ENCODE measurements at regions not wholly inside any gene's neighbourhood (a gene's known extent, or its start where the extent isn't known, plus 50 kb on each side); places are given as distances from the start of the nearest gene placed in this dataset.

DNA sequence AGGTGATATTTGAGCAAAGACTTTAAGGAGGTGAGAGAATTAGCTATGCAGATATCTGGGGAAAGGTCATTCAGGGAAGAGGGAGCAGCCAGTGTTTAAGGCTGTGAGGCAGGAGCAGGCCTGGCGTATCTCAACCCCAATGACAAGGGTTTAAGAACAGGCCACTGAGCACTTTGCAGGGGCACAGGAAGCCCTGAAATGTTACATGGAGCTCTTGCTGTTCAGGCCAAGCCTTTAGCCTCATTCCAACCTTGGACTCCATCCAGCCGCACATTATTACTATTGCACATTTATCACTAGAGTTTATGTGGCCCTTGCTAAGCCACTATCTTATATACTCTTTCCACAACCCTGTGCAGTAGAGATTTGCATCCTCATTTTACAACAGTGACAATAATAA lies 114.0 kb downstream of the EFNB1 start:
- DNase-seq, result no peak

DNA sequence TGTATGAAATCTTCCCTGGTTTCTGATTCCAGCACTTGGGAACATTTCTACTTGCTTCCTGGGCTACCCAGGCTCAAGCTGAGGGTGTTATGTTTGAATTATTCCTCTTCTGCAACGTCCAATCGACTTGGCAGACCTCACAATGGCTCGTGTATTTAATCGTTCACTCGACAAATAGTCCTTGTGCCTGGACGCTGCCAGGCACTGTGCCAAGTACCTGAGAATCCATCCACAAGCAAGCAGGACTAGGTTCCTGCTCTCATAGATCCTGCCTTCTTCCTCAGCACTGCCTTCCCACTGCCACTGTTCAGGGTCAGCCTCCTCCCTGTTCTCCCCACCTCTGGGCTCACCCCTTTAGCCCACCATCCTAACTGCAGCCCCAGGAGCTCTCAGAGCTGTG lies 113.3 kb downstream of the EFNB1 start:
- no peak for DNase-seq

DNA sequence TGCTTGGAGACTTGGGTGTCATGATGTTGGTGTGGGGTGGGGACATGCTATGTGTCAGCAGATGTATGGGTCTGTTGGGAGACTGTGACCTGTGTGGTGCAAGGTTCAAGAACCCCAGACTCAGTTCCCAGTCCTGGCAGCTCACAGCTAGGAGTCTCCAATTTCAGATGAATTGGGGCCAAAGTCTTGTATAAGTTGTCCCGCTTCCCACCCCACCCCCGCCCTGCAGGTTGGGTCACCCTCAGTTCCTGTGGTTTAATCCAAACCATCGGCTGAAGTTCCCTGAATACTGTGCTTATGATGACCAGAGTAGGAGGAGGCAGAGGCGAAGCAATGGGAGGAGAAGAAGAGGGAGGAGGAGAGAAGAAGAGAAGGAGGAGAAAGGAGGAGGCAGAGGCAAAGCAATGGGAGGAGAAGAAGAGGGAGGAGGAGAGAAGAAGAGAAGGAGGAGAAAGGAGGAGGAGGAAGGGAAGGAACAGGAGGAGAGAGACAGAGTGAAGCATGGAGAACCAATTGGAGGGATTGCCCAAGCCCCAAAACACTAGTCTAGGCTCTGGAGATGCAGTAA lies 112.6 kb downstream of the EFNB1 start:
- DNase-seq, result no peak

DNA sequence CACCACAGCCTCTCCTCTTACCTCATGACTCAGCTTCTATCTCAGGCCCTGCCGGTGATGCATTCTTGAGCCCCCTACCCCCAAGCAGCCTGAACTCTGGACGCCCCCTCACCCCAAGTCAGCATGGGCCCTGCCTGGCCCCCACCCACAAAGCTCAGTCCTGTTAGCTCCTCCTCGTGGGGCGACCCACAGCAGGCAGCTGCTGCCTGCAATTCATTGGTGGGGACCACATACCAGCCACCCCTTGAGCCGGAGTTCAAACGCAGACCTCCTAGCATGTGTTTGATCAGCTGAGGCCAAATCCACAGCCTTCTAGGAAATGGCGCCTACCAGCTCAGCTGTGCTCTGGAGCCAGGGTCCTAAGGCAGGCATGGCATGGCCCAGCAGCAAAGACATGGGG lies 111.8 kb downstream of the EFNB1 start:
- no peak for DNase-seq

DNA sequence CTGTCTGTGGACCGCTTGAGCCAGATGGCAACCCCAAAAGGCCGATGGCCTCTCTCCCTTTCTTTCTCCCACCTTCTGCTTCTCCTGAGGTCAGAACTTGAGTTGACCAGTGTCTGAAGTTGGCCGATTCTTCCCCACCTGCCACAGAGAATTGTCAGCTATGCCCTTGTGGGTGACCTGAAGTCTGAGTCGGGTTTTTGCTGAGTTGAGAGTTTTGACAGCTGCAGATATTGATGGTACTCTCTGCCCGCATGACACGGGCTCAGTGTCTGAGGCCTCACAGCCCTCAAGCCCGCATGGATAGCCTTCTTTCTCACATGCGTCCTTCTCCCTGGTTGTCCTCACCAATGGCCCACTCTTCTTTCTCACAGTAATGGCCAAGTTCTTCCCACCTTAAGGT lies 111.0 kb downstream of the EFNB1 start:
- DNase-seq, result no peak

DNA sequence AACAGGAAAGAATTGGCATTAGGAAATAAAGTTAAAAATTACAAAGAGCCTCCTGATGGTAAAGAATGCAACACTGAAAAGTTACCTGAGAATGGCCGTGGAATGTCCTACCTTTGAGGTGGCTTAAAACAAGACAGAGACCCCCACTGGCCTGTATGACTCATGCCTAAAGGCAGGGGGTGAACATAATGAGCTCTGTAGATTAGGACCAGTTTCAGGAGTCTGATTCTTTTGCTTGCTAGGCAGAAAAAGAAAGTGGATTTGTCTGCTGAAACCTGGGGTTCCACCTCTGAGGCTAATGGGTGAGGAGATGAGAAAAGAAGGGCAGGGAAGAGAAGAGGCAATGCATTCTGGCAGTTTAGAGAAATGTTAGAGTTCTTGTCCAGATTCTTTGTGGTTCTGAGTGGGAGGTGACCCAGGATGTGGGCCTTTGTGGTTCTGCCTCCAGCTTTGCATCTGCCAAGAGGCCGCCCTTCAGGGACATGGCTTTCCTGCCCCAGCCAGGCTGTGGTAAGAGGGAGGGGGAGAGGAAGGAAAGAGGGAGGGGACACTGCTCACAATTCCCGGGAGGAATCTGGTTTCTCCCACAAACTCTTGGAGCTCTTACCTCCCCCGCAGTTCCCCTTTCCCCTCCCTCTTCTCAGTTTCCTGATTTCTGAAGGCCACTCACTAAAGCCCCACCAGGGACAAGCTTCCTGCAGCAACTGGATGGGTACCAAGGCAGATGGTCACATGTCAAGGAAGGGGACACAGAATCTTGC lies 109.6 kb downstream of the EFNB1 start:
- peak; percentile 64 for DNase-seq

DNA sequence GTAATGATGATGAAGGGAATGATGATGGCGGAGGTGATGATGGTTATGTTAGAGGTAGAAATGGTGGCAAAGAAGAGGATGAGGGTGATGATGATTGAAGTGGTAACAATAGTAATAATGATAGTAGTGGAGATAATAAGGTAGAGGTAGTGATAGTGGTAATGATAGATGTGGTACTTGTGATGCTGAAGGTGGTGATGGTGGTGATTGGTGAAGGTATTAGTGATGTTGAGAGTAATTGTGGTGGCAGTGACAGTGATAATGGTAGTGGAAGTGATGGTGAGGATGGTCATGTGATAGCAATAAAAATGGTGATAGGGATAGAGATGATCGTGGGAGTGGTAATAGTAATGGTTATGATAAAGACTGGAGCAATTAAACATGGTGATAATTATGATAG lies 108.8 kb downstream of the EFNB1 start:
- no peak for DNase-seq

DNA sequence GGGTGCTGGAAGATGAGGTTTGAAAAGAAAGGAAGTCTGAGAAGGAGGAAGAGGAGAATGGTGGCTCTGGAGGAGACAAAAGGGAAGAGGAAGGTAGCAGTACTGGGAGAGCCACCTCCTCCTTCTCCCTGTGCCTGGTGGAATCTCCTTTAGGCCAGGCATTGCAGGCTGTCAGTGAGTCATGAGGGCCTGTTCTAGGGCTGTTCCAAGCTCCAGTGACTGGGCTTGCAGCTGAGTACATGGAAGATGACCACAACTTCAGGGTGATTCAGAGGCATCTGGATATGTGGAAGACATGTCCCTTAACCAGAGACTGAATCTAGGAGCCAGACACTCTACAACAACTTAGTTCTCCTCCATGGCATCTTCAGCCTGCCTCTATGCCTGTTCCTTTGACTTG lies 107.8 kb downstream of the EFNB1 start:
- no peak for DNase-seq

DNA sequence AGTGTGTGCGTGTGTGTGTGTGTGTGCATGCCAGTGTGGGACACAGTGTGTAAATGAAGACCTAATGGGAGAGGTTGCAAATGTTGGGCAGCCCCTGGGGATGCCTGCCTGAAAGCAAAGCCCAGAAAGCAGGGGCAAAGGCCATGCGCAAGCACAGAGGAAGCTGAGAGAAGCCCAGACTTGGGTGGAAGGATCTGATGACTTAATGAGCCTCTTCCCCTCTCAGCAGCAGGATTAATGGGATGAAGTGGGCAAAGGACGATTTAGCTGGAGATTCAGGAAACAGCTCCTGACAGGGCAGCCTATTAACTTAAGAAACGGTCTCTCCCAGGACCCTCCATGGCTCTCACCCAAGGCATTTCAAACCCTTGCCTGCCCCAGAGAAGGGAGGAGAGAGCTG lies 107.3 kb downstream of the EFNB1 start:
- DNase-seq, result no peak

DNA sequence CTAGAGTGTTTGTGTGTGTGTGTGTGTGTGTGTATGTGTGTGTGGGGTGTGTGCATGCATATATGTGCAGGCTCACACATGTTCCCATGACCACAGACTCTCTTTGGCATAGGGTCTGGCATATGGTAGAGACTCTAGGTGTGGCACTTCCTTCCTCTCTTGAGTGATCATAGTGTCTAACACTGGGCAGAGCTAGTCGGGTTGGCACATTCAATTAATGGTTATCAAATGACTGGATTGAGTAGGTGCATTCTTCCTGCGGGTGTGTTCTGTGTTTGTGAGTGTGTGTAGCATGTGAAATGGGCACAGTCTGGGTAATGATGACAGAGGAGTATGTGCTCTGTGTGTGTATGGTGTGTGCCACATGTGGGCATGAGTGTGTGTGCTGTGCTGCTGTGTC lies 106.5 kb downstream of the EFNB1 start:
- peak; percentile 8 for DNase-seq

DNA sequence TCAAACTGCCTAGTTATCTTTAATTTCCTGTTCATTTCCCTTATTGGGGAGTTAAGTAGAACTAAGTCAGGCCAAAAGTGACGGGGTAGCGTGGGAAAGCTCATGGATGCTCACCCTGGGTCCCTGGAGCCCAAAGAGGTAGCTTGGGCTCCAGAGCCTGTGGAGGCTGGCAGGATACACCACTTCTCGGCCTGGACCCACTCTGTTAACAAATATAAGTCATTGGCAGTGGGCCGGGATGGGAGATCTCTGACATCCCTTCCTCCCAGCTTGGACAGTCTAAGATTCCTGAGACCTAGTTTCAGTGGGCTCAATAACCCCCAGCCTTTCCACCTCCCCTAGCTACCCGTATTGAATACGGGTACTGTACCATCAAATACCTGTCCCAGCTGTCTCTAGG lies 106.1 kb downstream of the EFNB1 start:
- peak; percentile 7 for DNase-seq

DNA sequence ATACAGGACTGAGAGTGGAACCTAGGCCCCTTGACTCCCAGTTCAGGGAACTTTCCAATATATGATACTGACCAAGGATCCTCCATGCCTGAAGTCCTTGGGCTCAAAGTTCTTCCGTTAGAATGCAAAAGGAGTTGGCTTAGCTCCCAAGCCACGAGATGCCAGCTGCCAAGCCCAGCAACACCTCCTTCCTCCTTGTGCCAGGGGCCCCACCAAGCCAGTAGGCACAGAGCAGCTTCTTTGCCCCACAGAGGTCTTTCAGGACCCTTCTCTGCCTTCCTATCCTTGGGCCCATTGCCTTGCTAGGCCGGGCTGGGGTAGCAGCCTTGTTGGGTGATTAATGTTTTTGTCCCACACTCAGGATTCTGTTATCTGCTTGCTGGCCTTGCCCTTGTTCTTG lies 105.6 kb downstream of the EFNB1 start:
- peak; percentile 9 for DNase-seq

DNA sequence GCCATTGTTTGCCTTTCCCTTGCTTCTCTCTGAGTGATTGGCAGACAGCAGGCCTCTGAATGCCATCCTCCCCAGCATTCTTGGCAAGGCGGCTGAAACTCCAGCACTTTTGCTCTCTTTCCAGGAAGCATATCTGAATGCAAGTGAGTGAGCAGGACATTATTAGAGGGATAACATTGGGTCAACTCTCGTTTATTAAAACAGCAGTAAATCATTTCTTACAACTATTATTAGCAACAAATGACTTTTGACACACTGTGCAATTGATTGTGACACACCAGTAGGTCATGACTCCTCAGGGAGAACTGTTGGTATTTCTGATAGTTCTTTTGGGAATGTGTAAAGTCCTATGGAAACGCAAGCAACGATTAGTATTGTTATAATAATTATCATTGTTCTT lies 103.8 kb downstream of the EFNB1 start:
- no peak for DNase-seq

DNA sequence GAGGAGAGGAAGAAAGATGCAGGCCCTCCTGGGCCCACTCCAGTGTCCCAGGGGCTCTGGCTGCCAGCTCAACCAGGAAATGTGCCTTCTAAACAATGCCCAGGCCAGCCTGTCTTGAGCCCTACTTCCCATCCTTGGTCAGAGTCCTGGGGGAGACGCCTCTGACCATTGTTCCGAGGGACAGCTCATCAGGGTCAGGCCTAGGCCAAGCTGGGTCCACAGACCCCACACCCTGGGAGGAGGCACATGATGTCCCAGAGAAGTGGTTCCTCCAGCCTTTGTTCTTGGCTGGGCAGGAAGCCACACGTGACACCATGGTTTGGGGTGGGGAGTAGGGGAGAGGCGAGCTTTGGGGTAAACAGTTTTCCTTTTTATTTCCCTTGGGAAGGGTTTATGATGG lies 102.5 kb downstream of the EFNB1 start:
- no peak for DNase-seq

DNA sequence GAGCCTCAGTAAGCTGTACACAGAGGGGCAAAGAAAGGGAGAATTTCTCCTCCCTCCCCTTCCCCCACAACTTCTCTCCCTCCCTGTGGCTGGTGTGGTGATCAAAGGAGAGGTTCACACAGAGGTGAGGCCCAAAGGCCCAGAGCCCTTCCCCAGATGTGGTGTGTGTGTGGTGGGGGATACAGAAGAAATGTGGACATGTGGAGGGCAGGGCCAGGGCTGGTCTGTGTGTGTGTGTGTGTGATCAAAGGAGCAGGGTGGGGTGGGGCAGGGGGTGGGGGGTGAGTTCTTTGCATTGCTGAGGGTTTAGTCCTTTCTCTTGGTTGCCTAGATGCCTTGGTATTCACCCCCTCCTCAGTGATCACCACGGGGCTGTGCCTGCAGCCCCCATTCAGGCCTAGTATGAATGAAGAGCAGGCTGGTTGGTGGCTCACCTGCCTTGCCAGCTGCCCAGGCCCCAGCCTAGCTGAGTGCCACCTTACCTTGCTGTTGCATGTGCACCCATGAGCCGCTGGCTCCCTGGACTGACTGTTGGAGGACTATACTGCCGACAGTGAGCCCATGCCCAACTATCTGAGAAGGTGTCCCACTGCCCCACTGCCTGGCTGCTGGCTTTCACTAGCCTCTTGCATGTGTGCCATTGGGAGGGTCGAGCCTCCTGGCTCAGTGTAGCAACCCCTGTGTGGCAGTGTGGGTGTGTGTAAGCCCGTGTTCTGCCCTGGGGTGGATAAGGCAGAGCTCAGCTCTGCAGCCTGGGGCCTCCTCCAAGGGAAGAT lies 101.9 kb downstream of the EFNB1 start:
- no peak for DNase-seq

DNA sequence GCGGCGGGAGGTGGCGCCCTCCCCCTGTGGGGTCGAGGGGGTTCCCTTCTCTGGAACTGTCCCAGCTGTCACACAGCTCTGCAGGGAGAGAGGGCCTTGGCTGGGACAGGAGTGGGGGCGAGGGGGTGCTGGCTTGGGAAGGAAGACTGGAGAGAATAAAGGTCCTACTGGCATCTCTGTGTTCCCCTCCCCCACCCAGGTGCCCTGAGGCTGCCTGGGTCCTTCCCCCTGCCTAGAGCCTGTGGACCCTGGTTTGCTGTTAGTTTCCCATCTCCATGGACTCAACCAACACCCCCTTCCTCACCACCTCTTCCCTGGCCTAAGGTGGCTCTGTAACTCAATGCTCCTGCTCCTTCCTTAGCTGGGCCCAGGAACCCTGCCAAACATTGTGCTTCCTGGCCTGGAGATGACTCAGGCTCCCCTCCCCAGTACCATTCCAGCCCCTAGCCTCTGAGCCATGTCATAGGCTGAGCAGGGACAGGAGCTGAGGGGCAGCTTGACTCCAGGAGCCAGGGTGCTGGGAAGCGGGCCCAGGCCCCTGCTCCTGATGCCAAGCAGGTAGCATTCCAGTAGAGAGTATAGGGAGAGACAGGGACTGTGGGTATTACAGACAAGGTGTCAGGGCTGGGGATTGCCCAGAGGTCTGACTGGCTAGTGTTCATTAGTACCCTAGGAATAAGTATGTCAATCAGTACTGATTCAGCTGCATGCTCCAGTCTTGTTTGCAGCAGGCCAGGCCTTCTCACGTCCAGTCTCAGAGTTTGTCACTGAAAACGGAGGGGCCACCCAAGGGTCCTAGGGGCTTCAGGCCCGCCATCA lies 100.7 kb downstream of the EFNB1 start:
- DNase-seq, result no peak

DNA sequence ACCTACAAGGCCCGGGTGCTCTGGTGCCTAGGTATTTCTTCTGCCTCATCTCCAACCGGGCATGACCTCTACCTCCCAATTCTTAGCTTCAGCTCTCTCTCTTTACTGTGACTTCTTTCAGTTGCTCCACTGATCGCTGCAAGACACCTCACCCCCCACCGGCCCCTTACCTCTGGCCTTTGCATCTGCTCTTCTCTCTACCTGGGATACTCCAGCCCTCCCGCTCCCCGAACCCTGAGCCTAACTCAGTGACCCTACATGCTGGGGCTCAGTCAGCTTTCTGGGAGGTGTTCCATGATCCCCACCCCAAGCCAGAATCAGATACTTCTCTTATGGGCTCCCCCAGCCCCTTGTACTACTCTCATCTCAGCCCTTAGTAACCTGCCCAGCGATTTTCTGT lies 99.6 kb downstream of the EFNB1 start:
- no peak for DNase-seq

DNA sequence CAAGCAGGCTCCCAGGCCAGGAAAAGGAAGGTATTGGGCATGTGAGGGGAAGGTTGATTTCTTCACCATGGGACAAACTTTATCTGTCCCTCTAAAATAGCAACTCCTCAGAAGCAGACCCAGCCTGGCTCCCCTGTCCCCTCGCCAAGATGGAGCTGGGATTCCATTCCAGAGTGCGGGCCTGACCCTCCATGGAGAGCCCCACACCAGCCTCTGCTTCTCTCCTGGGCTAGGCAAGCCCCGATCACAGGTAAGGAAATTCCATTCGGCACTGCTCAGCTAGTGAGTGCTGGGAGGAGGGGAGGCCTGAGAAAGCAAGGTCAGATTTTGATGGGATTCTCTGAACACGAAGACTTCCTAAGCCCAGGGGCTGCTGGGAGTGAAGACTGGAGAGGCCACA lies 98.4 kb downstream of the EFNB1 start:
- DNase-seq, result no peak

DNA sequence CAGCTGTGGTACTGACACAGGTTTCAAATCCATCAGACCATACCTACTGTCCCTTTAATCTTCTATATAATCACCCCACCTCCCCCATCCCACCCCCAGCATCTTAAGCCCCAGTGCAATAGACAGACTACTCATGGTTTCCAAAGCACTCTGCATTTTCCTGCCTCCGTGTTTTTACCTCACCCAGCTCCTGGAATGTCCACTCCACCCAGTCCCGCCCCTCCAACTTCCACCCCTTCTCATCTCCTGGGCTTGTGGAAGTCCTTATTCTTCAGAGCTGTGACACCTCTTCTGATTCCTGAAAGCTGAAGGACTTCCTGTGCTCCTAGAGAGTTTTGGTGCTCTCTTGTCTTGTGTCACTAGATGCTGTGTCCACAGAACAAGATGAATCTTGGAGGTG lies 94.3 kb downstream of the EFNB1 start:
- DNase-seq, result no peak

DNA sequence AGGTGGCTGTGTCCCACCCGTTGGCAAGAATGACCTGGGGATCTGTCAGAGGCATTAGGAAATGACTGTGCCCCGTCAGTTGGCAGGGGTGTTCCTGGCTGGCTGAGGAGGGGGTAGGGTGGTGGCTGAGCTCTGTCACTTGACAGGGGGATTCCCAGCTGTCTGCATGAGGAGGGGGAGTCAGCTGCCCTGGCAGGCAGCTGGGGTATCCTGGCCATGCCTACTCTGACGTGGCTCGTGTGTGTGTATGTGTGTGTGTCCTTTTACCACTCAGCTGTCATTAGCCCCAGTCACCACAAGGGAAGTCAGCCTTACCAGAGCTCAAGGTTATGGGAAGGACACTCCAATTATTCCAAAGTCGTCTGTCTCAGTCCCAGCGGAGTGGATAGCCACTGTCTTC lies 93.2 kb downstream of the EFNB1 start:
- peak; percentile 64 for DNase-seq

DNA sequence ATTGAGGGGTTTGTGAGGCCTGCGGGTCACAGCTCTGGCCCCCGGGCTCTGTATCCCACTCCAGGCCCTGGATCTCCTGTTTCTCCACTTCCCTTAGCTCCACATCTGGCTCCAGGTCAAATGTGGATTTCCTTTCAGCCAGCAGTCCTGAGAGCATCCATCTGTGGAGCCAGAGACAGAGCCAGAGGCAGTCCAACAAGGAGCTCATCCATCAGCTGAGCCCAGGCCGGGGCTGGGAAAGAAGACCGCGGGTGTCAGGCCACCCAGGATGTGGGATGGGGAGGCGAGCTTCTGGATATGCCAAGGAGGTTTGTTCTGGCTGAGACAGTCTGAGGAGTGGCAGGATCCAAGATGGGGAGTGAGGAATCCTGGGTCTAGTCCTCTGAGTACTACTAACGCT lies 91.7 kb downstream of the EFNB1 start:
- DNase-seq, result peak; percentile 77

DNA sequence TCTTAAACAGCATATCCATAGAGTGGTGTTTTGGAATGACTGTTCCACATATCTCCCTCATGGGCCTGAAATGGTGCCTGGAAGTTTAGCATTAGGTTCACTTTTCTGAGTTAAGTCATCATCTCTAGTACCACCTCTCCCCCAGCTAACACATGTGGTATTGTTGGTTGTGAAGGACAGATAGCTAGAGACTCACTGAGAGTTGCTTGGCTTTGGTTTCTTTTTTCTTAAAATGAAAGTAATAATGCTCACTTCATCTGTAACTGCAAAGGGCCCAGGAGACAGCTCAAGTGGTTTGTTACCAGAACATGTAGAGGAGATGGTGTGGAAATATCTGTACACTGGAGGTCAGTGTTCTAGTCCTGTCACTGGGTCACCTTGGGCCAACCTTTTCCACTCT lies 90.9 kb downstream of the EFNB1 start:
- no peak for DNase-seq

DNA sequence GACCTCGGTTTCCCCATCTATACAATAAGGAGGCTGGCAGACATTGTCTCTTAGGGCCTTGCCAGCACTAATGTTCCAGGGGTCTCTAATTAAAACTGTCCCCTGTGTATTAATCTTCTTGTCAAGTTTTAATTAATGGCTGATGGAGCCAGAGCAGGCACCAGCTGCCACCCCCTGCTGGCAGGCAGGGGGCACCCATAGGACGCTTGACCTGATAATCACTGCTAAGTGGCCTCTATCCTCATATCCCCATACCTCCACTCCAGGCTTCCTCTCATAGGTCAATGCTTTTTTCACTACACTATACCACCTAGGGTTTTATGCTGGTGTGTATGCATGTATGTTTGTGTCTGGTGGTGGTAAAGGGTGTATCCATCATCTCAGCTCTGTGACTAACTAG lies 89.4 kb downstream of the EFNB1 start:
- no peak for DNase-seq

Measured in femur (tissue), 1 donor.